Calu3 (cell line): ENCODE measurements at regions not wholly inside any gene's neighbourhood (a gene's known extent, or its start where the extent isn't known, plus 50 kb on each side); places are given as distances from the start of the nearest gene placed in this dataset.

Source experiments
- BruUV-seq: library from RNA; stranded (reverse); fragments of 400-500 nt; replicated peaks from 2 replicates; lab custom pipeline; 2021; lab: Mats Ljungman, UMichigan
- CTCF ChIA-PET: fragments of 300-600 bp; sonication (Branson Sonifier 250); formaldehyde crosslinking; loops from one replicate; lab custom pipeline; 2022; ENCODE audit warnings: antibody characterized with exemption; lab: Charles Lee
- DNase-seq: peaks from one replicate; pipeline ENCODE4 v3.0.0; 2022
- H3K27ac Mint-ChIP-seq: one replicate; pipeline ENCODE4 v1.8.0; 2022; ENCODE audit warnings: mixed read lengths; ENCODE audit not compliant: unreplicated experiment
- H3K27me3 Mint-ChIP-seq: one replicate; pipeline ENCODE4 v1.8.0; 2022; ENCODE audit warnings: mixed read lengths; ENCODE audit not compliant: unreplicated experiment
- H3K36me3 Mint-ChIP-seq: one replicate; pipeline ENCODE4 v1.8.0; 2022; ENCODE audit warnings: mild to moderate bottlenecking, moderate library complexity, mixed read lengths; ENCODE audit not compliant: insufficient read depth, unreplicated experiment
- H3K4me1 Mint-ChIP-seq: one replicate; pipeline ENCODE4 v1.8.0; 2022; ENCODE audit warnings: mild to moderate bottlenecking, low read depth, mixed read lengths; ENCODE audit not compliant: unreplicated experiment
- H3K4me3 Mint-ChIP-seq: one replicate; pipeline ENCODE4 v1.8.0; 2022; ENCODE audit warnings: mild to moderate bottlenecking, low read depth, moderate library complexity, mixed read lengths; ENCODE audit not compliant: unreplicated experiment
- H3K9me3 Mint-ChIP-seq: one replicate; pipeline ENCODE4 v1.8.0; 2022; ENCODE audit warnings: low read depth, mixed read lengths; ENCODE audit not compliant: unreplicated experiment
- intact Hi-C: fragments of 100-400 bp; cut with micrococcal nuclease; formaldehyde crosslinking; loops from one replicate; pipeline ENCODE4 v1.10.0; 2022; ENCODE audit not compliant: unreplicated experiment
- TF ChIP-seq, protein P1 (sequence below): fragments of 200-600 bp; IDR thresholded peaks from one replicate; pipeline ENCODE4 v1.8.0; 2022; ENCODE audit warnings: antibody characterized with exemption; ENCODE audit not compliant: unreplicated experiment

- no peak for DNase-seq
- CTCF ChIA-PET: no interaction called here
- TF ChIP-seq, protein P1, sequence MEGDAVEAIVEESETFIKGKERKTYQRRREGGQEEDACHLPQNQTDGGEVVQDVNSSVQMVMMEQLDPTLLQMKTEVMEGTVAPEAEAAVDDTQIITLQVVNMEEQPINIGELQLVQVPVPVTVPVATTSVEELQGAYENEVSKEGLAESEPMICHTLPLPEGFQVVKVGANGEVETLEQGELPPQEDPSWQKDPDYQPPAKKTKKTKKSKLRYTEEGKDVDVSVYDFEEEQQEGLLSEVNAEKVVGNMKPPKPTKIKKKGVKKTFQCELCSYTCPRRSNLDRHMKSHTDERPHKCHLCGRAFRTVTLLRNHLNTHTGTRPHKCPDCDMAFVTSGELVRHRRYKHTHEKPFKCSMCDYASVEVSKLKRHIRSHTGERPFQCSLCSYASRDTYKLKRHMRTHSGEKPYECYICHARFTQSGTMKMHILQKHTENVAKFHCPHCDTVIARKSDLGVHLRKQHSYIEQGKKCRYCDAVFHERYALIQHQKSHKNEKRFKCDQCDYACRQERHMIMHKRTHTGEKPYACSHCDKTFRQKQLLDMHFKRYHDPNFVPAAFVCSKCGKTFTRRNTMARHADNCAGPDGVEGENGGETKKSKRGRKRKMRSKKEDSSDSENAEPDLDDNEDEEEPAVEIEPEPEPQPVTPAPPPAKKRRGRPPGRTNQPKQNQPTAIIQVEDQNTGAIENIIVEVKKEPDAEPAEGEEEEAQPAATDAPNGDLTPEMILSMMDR: no peak
- Mint-ChIP-seq H3K27me3 (no peaks in the 10 kb centered on the region), H3K36me3 (no peaks in the 10 kb centered on the region), H3K27ac (no peak overlapping the region), H3K4me1 (no peaks in the 10 kb centered on the region), H3K9me3 (peaks cover 5% of the 10 kb centered on the region), H3K4me3 (no peak overlapping the region)
- intact Hi-C loops: no loop called here
- no TSS peak for BruUV-seq
Observed at GRCh38 chr14:26851793-26852192, 254.0 kb upstream of the NOVA1 start.

- peaks cover 3% of the 10 kb centered on the region for H3K9me3 Mint-ChIP-seq
Observed at GRCh38 chr14:26855077-26855753, 257.4 kb upstream of the NOVA1 start.

DNA sequence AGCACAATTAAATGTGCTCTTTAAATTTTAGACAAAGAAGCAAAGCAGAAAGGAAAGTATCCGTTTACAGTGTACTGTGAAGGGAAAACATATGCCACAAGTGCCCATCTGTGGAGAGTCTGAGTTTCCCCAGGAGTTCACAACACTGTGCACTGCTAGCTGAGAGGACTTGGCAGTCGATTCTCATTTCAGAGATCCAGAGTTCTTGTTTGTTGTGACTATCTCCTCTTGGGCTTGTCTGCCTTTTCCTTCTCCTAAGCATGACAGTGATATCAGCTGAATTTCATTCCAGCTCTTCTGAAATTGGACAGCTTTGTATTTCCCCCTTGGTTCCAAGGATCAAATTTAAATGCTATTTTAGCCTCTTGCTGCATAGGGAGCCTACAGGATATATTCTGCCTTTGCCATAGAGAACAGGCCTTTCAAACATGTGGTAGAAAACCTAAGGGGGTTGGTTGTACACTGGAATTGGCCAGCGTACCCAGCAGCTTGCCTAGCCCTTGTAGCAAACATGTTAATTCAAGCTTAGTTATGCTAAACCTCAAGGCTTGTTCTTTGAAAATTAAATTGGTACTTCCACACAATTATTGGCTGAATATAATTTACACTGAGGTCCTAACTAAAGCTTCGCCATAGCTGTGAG is 259.2 kb upstream of the NOVA1 start:
- Mint-ChIP-seq H3K36me3 (no peaks in the 10 kb centered on the region), H3K27me3 (no peaks in the 10 kb centered on the region), H3K9me3 (peaks cover 3% of the 10 kb centered on the region), H3K4me3 (no peak overlapping the region), H3K27ac (no peak overlapping the region), H3K4me1 (no peaks in the 10 kb centered on the region)
- BruUV-seq: no TSS peak
- CTCF ChIA-PET: no interaction called here
- TF ChIP-seq, protein P1: no peak
- no peak for DNase-seq
- intact Hi-C loops: no loop called here

More at GRCh38 chr14:26855077-26855753, 257.4 kb upstream of the NOVA1 start:
- intact Hi-C loops: no loop called here
- Mint-ChIP-seq H3K4me1 (no peaks in the 10 kb centered on the region), H3K27ac (no peak overlapping the region), H3K36me3 (no peaks in the 10 kb centered on the region), H3K27me3 (no peaks in the 10 kb centered on the region), H3K4me3 (no peak overlapping the region)
- no peak for DNase-seq
- no TSS peak for BruUV-seq
- TF ChIP-seq, protein P1: no peak
- CTCF ChIA-PET: no interaction called here

DNA sequence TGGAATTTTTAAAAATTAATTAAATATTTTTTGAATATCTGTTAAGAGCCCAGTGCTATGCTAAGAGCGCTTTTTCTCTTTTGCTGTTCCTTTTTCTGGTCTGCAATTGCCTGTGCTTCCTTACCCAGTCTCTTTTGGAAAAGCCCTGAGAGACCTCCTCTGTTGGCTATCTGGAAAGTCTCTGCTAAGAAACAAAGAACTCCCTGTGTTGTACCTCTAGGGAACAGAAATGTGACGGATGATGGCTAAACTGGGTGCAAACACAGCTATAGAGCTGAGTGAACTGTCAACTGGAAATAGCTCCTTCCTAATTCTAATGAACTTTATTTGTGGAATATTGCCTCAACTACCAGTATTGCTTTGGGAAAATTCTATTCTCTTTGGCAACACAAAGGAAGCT is 261.6 kb upstream of the NOVA1 start:
- Mint-ChIP-seq H3K36me3 (no peaks in the 10 kb centered on the region), H3K27me3 (no peaks in the 10 kb centered on the region), H3K4me1 (no peaks in the 10 kb centered on the region), H3K9me3 (peaks cover 3% of the 10 kb centered on the region), H3K27ac (no peak overlapping the region), H3K4me3 (no peak overlapping the region)
- intact Hi-C loops: no loop called here
- BruUV-seq: no TSS peak
- CTCF ChIA-PET: no interaction called here
- no peak for DNase-seq
- TF ChIP-seq, protein P1: no peak
